ENCODE measurements at regions not wholly inside any gene's neighbourhood (a gene's known extent, or its start where the extent isn't known, plus 50 kb on each side); places are given as distances from the start of the nearest gene placed in this dataset.
"Not testable (repeated sequence)": the region's sequence is repeated elsewhere in the genome, so short reads cannot be mapped to it uniquely, and the experiment has no call there.

DNA sequence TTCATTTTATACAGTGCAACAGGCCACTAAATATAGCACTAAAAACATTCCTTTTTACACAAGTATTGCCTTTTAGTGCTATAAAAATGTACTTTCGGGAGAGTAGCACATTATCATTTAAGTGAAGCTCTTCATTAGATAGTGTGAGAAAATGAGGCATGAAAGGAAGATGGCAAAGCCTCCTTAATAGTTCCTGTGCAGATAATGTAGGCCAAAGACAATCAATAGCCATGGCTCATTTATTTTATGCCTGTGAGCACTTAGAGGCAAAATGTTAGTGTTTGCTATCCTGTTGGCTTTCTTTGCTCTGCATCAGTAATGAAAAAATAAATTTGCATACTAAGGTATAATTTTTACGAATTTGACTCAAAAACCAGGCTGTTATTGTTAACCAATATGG is 929.5 kb upstream of the C9orf72 start:
- DNase-seq, result peak; percentile 12

DNA sequence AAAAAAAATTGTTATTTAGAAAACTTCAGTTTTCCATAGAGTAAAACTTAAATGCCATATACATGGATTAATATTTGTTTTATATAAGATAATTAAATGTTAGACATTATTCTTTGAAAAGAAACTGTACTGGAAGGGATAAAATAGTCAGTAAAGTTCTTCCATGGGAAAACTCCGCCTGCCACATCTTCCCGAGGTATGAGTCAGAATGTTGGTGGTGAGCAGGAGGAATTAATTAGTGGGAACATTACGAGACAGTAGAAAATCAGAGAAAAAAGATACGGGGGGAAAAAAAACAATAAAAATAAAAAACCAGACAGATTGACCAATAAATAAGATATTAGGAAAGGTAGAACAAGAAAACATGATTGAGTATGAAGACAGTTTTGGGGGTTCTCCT is 930.3 kb upstream of the C9orf72 start:
- no peak for DNase-seq

DNA sequence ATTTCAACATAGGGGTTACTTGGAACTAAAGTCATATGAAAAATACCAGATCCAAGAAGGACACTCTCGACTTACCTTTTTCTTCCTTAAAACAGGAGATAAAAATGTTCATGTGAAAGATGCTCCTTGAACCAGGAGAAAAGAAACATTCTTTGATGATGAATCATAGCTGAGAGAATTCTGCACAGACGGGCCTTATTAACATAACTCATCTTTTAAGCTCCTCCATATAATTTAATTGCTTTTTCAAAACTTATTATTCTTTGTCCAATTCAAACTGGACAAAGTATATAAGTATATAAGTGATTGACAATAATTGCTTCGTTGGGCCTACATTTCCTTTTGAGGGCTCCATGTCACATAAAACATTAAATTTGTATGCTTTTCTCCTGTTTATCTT is 945.2 kb upstream of the C9orf72 start:
- DNase-seq, result no peak

GRCh38 chr9:28524309-28524708 is 951.0 kb upstream of the C9orf72 start:
- DNase-seq, result not testable (repeated sequence)

GRCh38 chr9:28528049-28528448 is 954.8 kb upstream of the C9orf72 start:
- DNase-seq, result peak; percentile 54

GRCh38 chr9:28538132-28538531 is 964.9 kb upstream of the C9orf72 start:
- DNase-seq, result no peak

GRCh38 chr9:28539434-28540070 is 966.3 kb upstream of the C9orf72 start:
- no peak for DNase-seq

DNA sequence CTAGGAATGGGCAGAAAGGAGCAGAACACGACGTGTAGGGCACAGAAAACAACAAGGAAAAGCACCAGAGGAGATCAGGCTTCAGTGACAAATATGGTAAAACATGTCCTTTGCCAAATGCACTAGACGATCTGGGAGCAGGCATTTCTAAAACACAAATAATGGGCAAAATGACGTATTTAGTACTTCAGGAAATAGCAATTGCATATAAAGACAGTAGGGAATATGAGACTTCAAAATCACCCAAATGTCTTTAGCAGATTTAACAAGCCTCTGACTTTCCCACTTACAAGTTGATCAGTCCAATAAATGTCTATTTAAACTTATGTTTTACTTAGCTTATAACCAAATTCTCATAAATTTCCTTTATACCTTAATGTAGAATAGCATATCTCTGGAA is 969.6 kb upstream of the C9orf72 start:
- peak; percentile 30 for DNase-seq

DNA sequence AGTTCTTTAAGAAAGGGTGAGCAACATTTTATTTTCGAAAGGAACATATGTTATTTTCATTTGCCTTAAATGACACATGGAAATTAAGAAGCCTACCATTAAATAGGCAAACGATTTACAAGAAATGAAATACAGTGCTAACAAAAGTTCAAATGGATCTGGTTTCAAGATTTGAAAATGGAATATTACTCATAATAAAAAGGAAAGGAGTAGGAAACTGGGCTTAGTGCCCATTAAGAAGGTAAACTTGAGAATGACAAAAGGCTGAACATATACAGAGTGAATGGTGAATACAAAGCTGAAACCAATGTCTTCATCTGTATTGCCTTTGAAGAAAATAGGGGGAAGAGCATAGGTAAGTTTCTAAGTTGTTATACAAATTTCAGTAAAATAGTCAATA is 974.2 kb upstream of the C9orf72 start:
- no peak for DNase-seq

DNA sequence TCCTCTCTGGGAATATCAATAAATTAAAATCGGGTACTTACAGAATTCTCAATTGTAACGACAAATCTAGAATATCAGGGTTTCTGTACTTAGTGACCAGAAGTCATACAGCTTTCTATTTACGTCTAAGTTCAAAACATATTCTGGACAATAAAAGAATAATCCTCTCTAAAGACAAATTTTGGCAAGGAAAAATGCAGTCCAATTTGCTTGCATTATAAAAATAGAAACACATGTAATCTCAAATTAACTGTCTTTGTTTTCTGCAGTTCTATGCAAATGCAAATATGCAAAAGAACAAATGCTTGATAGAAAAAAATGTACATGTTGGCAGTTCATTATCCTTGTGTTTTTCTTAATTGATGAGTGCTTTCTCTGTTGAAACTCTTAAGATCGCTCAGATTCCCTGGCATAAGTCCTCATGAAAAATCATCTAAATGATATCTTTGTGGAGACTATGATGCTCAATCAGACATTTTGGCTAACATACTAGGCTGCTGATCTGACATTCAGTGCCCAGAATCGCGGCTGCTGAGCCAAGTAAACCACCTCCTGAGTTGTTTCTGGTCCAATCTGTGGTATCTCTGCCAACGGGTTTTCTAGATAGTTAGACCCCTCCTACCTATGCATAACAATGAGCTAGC is 990.1 kb upstream of the C9orf72 start:
- no peak for DNase-seq

DNA sequence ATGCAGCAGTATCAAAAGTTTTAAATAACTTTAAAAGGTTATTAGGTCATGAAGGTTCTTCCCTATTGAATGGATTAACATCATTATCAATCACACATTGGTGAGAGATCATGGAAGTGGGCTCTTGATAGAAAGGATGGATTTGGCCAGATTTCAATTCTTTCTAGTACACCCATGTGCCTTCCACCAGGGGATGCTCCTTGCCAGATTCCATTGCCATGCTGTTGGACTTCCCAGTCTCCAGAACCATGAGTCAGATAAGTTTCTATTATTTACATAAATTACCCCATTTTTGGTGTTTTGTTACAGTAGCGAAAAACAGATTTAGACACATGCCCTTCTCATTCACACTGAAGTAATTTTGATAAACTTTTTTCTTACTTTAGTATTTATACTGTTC is 1010.6 kb upstream of the C9orf72 start:
- DNase-seq, result no peak

GRCh38 chr9:28584542-28584941 is 1011.3 kb upstream of the C9orf72 start:
- no peak for DNase-seq

DNA sequence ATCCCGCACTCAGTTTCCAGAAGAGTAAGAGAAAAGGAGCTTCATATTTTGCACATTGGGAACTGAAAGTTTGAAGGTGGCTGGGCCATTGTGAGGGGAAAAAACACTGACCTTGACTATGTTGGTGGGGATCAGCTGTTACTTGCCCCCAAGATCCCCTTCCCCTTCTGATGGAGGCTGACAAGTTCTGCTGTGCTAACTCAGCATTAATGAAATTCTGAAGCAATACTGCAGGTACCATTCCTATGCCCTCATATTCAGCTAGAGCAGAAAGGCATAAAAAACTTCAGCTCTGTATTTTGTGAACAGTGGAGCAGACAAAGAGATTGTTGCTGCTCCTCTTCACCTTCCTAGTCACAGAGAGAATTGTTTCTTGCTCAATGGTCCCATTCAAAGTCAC is 1013.8 kb upstream of the C9orf72 start:
- no peak for DNase-seq

DNA sequence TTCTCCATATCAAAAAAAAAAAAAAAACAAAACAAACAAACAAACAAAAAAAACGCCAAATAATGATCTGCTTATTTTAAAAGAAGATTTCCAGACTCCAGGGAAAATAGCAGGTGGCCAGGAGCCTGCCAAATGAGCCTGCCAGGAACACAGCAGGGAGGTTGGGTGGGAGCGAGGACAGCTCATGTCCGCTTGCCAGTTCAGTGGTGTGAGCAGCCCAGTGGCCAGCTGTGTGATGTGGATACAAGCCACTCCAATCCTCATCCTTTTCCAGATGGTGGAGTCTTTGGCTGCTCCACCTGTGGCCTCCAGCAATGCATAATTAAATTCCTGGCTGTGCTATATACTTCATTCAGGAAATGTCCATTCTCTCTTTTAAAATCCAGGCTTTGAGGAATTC is 1025.1 kb upstream of the C9orf72 start:
- no peak for DNase-seq

DNA sequence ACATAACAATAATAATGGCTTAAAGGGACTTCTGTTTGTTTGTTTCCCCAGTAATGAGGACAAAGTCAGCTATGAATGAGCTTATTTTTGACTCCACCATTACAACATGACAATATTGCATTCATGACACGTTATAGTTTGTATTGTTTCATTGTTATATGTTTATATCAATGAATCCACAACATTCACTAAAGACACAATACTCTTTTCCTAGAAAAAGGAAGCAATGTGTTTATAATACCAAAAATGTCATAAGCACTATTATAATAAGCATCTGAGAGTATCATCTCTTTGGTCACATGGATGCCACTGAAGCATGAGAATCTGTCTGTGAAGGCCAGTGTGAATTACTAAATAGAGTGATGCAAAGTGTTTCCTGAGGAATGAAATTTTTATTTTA is 1026.9 kb upstream of the C9orf72 start:
- DNase-seq, result no peak

DNA sequence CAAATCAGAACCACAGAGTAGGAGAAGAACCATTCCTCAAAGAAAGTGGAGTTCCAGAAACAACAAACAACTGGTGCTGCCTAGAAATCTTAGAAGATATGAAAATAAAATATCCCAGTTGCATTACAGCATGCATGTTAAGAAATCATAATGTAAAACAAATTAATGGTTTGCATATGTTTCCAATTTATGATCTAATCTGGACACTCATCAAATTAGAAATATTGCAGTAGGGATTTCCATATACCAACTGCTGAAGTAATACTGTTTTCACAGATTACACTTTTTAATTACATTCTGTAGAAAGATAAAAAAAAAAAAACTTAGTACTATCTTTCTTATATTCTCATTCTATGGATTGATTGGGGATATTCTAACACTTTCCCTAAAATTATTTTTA is 1034.6 kb upstream of the C9orf72 start:
- DNase-seq, result no peak

GRCh38 chr9:28610339-28610738 is 1037.1 kb upstream of the C9orf72 start:
- no peak for DNase-seq

DNA sequence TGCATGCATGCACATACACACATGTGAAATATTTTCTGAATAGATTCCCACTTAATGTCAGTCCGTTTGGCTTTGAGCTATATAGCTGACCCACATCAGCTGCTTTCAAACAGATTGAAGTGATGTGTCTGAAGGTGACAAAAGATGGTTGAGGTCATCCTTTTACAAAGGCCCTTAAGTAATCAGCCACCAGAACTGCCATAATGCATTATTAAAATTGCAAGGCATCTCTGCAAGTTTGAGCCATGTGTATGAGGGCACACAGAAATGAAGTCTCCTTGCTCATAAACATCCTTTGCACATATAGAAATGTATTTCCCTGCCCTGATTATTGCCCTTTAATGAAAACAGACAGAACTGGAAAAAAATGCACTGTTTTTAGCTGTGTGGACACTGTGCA is 1043.0 kb upstream of the C9orf72 start:
- DNase-seq, result peak; percentile 87

GRCh38 chr9:28620011-28620410 is 1046.7 kb upstream of the C9orf72 start:
- DNase-seq, result no peak

GRCh38 chr9:28620661-28621060 is 1047.4 kb upstream of the C9orf72 start:
- DNase-seq, result no peak

DNA sequence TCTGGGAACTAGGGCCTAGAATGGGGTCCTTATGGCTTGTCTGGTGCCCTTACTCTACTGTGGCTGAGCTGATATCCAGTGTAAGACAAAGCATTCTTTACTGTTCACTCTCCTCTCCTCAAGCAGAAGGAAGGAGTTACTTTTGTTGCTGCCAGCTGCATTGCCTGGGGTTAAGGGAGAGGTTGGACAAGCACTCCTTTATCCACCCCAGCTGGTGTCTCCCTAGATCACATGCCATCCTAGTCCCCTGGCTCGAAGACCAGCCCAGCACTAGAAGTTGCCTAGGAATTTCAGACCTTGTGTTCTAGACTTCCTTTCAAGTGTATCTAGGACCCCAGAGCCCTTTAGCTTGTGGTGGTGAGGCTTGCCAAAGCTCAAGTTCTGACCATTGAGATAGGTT is 1051.5 kb upstream of the C9orf72 start:
- no peak for DNase-seq

GRCh38 chr9:28628031-28628430 is 1054.8 kb upstream of the C9orf72 start:
- peak; percentile 38 for DNase-seq

DNA sequence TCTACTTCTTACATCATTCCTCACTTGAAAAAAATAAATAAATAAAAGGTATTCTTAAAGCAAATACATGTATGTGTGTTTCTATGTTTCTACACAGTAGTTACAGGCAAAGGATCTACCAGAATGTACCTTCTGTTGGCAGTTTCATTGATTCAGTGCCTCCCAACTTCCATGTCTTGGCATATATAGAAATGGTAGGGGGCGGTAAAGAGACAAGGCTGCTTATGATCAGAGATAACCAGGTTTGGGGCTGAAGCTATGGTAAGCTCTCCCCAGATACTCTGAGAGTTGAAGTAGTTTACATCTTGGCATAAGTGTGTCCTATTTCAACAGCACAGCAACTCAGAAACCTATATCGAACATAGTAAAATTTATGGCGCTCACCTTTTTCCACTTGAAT is 1075.4 kb upstream of the C9orf72 start:
- no peak for DNase-seq

DNA sequence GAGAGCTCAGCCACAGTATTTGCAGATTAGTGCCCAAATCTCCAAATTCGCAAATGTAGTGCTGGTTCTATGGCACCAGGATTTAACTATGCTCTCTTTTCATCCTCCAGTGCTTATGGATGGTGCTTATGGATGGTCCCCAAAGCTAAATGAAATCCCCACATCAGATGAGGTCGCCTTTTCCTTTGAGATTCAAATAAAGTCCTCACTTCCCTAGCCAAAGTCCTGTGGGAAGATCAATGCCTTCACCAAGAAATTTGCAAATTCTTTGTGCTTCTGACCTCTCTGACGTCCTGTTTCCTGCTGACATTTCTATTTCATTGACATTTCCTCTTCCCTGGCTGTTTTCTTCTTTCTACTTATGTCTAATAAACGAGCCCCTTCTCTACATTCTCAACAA is 1077.0 kb upstream of the C9orf72 start:
- DNase-seq, result no peak

DNA sequence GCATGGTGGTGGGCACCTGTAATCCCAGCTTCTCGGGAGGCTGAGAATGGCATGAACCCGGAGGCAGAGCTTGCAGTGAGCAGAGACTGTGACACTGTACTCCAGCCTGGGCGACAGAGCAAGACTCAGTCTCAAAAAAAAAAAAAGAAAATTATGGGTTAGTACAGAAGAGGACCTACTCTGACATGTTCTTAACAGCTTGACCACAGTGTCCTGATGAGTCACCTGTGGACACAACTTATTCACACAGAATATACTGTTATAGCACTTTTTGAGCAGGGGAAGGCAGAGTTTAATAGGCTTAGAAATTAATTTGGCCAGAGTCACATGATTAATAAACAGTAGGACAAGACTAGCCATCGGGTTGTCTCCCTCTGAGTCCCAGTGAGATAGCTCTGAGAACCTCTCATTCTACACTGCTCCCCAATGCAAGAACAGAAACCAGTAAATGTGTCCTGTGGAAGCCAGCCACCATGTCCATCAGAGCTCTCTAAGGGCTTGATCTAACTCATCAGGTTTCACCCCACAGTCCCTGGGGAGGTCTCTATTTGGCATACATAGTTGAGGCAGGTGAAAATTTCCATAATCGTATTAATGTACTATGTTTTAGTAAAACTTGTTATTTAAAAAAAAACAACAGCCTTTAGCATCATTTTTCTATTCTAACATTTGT is 1077.9 kb upstream of the C9orf72 start:
- no peak for DNase-seq

All from eye (tissue), 1 donor.